Activated T-helper 17 cell treated with anti-CD3 and anti-CD28 coated beads, Interleukin-2, amount 50 U/mL, for 72 hours (primary cell): ENCODE measurements at regions not wholly inside any gene's neighbourhood (a gene's known extent, or its start where the extent isn't known, plus 50 kb on each side); places are given as distances from the start of the nearest gene placed in this dataset.

Experiments used
- ATAC-seq: fragments of 150-1000 bp; cut with Tn5 transposase; replicated peaks from 2 replicates; pipeline ENCODE4 v1.10.0; 2021; ENCODE audit warnings: mild to moderate bottlenecking, moderate library complexity
- H3K27ac Mint-ChIP-seq: one replicate; pipeline ENCODE4 v1.8.0; 2022; ENCODE audit warnings: mixed read lengths
- H3K27me3 Mint-ChIP-seq: one replicate; pipeline ENCODE4 v1.8.0; 2022; ENCODE audit warnings: mixed read lengths
- H3K36me3 Mint-ChIP-seq: one replicate; pipeline ENCODE4 v1.8.0; 2022; ENCODE audit warnings: low read depth, mild to moderate bottlenecking, mixed read lengths
- H3K4me1 Mint-ChIP-seq: one replicate; pipeline ENCODE4 v1.8.0; 2022; ENCODE audit warnings: mixed read lengths
- H3K4me3 Mint-ChIP-seq: one replicate; pipeline ENCODE4 v1.8.0; 2022; ENCODE audit warnings: mild to moderate bottlenecking, mixed read lengths
- H3K9me3 Mint-ChIP-seq: one replicate; pipeline ENCODE4 v1.8.0; 2022; ENCODE audit warnings: mixed read lengths

GRCh38 chr17:70872103-70872502, 702.8 kb downstream of the KCNJ2 start:
- H3K4me3 Mint-ChIP-seq = no peak overlapping the region
- H3K9me3 Mint-ChIP-seq = peaks cover 5% of the 10 kb centered on the region
- H3K4me1 Mint-ChIP-seq = no peaks in the 10 kb centered on the region
- no peak for ATAC-seq
- H3K27ac Mint-ChIP-seq = no peak overlapping the region
- no peaks in the 10 kb centered on the region for H3K27me3 Mint-ChIP-seq
- no peaks in the 10 kb centered on the region for H3K36me3 Mint-ChIP-seq

DNA sequence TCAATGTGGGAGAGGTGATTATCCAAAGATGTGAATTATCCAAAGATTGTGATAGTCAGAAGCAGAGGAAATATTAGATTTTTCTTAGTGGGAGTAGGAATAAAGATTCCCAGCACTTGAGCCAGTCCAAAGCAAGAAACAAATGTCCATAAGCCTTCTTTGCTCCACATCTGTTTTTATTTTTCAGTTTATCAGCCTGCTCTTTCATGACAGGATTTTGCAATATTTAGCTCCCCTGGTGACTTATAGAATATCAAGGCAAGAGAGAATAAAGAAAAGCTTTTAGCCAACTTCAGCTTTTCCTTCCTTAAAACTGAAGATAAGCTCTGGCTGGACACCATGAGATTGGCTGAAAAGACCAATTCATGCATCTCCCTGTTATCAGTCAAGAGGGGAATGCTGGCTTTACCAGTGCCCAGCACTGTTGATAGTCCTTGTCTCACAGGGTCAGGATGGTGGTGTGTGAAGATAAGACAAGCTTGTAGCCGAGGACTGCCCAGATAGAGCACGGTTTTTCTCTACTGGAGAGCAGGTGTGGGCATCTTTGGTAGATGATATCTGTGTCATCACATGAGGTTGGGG, 706.5 kb downstream of the KCNJ2 start:
- Mint-ChIP-seq H3K4me3 (no peak overlapping the region), H3K27me3 (no peaks in the 10 kb centered on the region), H3K4me1 (no peaks in the 10 kb centered on the region), H3K27ac (no peak overlapping the region), H3K36me3 (no peaks in the 10 kb centered on the region), H3K9me3 (peaks cover 5% of the 10 kb centered on the region)
- no peak for ATAC-seq

- no peak overlapping the region for H3K4me3 Mint-ChIP-seq
Observed at GRCh38 chr17:70878879-70879278, 709.5 kb downstream of the KCNJ2 start.

GRCh38 chr17:70879401-70879800, 710.1 kb downstream of the KCNJ2 start:
- no peaks in the 10 kb centered on the region for H3K4me1 Mint-ChIP-seq
- H3K27me3 Mint-ChIP-seq = no peaks in the 10 kb centered on the region
- H3K36me3 Mint-ChIP-seq = no peaks in the 10 kb centered on the region
- H3K9me3 Mint-ChIP-seq = no peaks in the 10 kb centered on the region
- ATAC-seq = no peak
- H3K27ac Mint-ChIP-seq = no peak overlapping the region
- H3K4me3 Mint-ChIP-seq = no peak overlapping the region

More at GRCh38 chr17:70878879-70879278, 709.5 kb downstream of the KCNJ2 start:
- Mint-ChIP-seq H3K9me3 (no peaks in the 10 kb centered on the region), H3K27ac (no peak overlapping the region), H3K4me1 (no peaks in the 10 kb centered on the region), H3K36me3 (no peaks in the 10 kb centered on the region), H3K27me3 (no peaks in the 10 kb centered on the region)
- no peak for ATAC-seq

GRCh38 chr17:70881093-70881492, 711.8 kb downstream of the KCNJ2 start:
- H3K9me3 Mint-ChIP-seq = no peaks in the 10 kb centered on the region
- ATAC-seq = no peak
- H3K4me1 Mint-ChIP-seq = no peaks in the 10 kb centered on the region
- no peaks in the 10 kb centered on the region for H3K27me3 Mint-ChIP-seq
- H3K4me3 Mint-ChIP-seq = no peak overlapping the region
- no peaks in the 10 kb centered on the region for H3K36me3 Mint-ChIP-seq
- no peak overlapping the region for H3K27ac Mint-ChIP-seq

DNA sequence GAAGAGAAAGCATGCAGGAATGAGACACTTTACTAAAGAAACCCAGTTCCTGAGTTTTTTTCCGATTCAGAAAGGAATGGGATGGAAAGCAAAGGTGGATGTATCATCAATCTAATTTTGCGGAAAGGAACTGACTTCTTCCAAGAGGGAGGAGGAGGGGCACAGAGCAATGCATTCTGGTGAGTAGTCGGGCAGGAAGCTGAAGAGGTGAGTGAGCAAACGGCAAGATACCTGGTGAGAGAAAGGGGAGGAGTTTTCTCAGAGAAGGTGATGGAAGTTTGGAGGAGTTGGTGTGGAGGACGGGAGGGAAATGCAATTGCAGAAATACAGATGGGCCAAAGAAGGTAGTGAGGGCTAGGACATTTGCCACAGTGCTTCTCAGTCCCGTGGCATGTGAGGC, 713.2 kb downstream of the KCNJ2 start:
- no peak overlapping the region for H3K4me3 Mint-ChIP-seq
- no peaks in the 10 kb centered on the region for H3K27me3 Mint-ChIP-seq
- no peaks in the 10 kb centered on the region for H3K4me1 Mint-ChIP-seq
- H3K9me3 Mint-ChIP-seq = no peaks in the 10 kb centered on the region
- no peaks in the 10 kb centered on the region for H3K36me3 Mint-ChIP-seq
- H3K27ac Mint-ChIP-seq = no peak overlapping the region
- ATAC-seq = no peak

DNA sequence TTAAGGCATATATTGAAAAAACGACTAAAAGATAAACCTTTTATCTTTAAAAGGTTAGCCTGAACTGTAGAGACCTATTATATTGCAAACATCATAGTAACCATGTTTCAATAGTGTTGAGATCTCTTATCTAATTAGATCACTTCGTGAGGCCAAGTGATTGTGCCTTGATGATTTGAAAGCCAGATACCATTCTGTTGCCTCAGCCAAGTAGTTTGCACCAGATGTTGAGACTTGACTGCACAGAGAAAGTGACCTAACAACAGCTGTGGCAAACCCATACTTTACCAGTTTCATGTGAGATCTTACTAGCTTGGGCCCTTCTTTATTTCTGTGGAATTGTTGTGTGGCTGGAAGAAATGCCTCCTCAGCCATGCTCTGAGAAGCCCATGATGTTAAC, 717.3 kb downstream of the KCNJ2 start:
- Mint-ChIP-seq H3K4me3 (no peak overlapping the region), H3K27ac (no peak overlapping the region), H3K4me1 (no peaks in the 10 kb centered on the region), H3K9me3 (no peaks in the 10 kb centered on the region), H3K36me3 (no peaks in the 10 kb centered on the region), H3K27me3 (no peaks in the 10 kb centered on the region)
- ATAC-seq = no peak

DNA sequence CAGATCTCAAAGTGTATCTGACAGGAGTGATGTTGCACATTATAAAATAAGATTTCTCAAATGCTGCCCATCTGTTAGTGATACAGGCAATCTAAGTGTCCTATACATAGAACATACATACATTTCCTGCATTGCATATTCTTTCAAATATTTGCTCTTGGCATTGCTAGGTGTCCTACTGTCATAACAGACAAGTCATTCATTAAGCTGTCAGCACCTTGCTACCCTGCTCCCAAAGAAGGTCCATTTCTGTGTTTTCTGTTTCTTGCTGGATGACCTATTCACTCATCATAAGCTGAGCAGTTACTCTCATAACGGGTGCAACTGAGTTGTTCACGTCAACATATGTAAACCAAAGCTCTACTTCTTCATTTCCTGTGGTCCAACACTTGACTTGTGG, 719.0 kb downstream of the KCNJ2 start:
- no peak overlapping the region for H3K27ac Mint-ChIP-seq
- ATAC-seq = no peak
- no peaks in the 10 kb centered on the region for H3K36me3 Mint-ChIP-seq
- H3K4me3 Mint-ChIP-seq = no peak overlapping the region
- H3K4me1 Mint-ChIP-seq = no peaks in the 10 kb centered on the region
- no peaks in the 10 kb centered on the region for H3K27me3 Mint-ChIP-seq
- peaks cover 2% of the 10 kb centered on the region for H3K9me3 Mint-ChIP-seq

- Mint-ChIP-seq H3K36me3 (no peaks in the 10 kb centered on the region), H3K27ac (no peak overlapping the region), H3K9me3 (peaks cover 4% of the 10 kb centered on the region), H3K4me1 (no peaks in the 10 kb centered on the region), H3K27me3 (no peaks in the 10 kb centered on the region), H3K4me3 (no peak overlapping the region)
- no peak for ATAC-seq
Observed at GRCh38 chr17:70891306-70891705, 722.0 kb downstream of the KCNJ2 start.

GRCh38 chr17:70892527-70892926, 723.2 kb downstream of the KCNJ2 start:
- H3K4me1 Mint-ChIP-seq = no peaks in the 10 kb centered on the region
- no peaks in the 10 kb centered on the region for H3K36me3 Mint-ChIP-seq
- H3K4me3 Mint-ChIP-seq = no peak overlapping the region
- no peak for ATAC-seq
- H3K9me3 Mint-ChIP-seq = peaks cover 4% of the 10 kb centered on the region
- H3K27me3 Mint-ChIP-seq = no peaks in the 10 kb centered on the region
- no peak overlapping the region for H3K27ac Mint-ChIP-seq

GRCh38 chr17:70896843-70897242, 727.5 kb downstream of the KCNJ2 start:
- H3K4me1 Mint-ChIP-seq = no peaks in the 10 kb centered on the region
- no peak overlapping the region for H3K4me3 Mint-ChIP-seq
- no peaks in the 10 kb centered on the region for H3K36me3 Mint-ChIP-seq
- no peak overlapping the region for H3K27ac Mint-ChIP-seq
- ATAC-seq = no peak
- H3K27me3 Mint-ChIP-seq = no peaks in the 10 kb centered on the region
- peaks cover 11% of the 10 kb centered on the region for H3K9me3 Mint-ChIP-seq

- Mint-ChIP-seq H3K9me3 (peaks cover 11% of the 10 kb centered on the region), H3K27me3 (no peaks in the 10 kb centered on the region), H3K4me1 (no peaks in the 10 kb centered on the region), H3K36me3 (no peaks in the 10 kb centered on the region), H3K27ac (no peak overlapping the region), H3K4me3 (no peak overlapping the region)
- ATAC-seq = no peak
Observed at GRCh38 chr17:70897446-70897845, 728.1 kb downstream of the KCNJ2 start.

GRCh38 chr17:70901870-70902269, 732.5 kb downstream of the KCNJ2 start:
- H3K36me3 Mint-ChIP-seq = no peaks in the 10 kb centered on the region
- no peaks in the 10 kb centered on the region for H3K4me1 Mint-ChIP-seq
- no peaks in the 10 kb centered on the region for H3K27me3 Mint-ChIP-seq
- H3K4me3 Mint-ChIP-seq = no peak overlapping the region
- no peak for ATAC-seq
- H3K27ac Mint-ChIP-seq = no peak overlapping the region
- peaks cover 11% of the 10 kb centered on the region for H3K9me3 Mint-ChIP-seq

DNA sequence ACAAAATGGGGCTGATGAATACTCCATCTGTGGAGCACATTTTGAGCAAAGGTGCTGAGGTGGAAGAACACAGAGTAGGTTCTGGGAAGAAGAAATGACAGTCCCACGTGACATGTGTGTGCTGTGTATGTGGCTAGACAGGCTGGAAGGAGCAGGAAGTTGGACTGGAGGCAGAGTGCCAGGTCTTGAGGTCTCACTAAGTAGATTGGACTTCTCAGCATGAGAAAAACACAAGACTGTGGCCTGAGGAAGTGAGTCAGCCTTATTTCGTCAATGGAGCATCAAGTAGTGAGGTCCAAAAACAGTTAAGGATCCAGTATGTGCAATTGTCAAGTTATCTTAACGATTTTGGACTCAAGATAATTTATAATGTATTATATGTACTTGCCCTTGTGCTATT, 736.5 kb downstream of the KCNJ2 start:
- Mint-ChIP-seq H3K4me3 (no peak overlapping the region), H3K9me3 (peaks cover 3% of the 10 kb centered on the region), H3K4me1 (no peaks in the 10 kb centered on the region), H3K27me3 (peaks cover 4% of the 10 kb centered on the region), H3K27ac (no peak overlapping the region), H3K36me3 (no peaks in the 10 kb centered on the region)
- no peak for ATAC-seq

DNA sequence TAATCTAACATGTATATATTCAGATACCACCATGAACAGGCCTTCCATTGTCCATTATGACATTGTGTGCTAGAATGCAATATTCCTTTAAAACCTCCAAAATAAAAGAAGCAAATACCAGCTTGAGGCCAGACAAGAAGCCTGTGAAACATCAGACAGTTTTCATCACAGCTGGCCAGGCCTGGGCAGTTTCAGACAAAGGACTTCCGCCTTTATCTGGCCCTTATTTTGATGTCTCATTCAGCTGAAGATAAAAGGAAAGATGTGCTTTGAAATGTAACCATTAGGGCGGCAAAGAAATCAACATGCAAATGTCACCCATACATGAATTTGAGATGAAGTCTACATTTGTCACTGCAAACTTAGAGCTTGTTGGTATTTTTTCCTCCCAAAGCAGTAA, 737.5 kb downstream of the KCNJ2 start:
- H3K36me3 Mint-ChIP-seq = no peaks in the 10 kb centered on the region
- H3K9me3 Mint-ChIP-seq = peaks cover 3% of the 10 kb centered on the region
- H3K4me1 Mint-ChIP-seq = no peaks in the 10 kb centered on the region
- no peak overlapping the region for H3K27ac Mint-ChIP-seq
- H3K27me3 Mint-ChIP-seq = peaks cover 4% of the 10 kb centered on the region
- no peak for ATAC-seq
- H3K4me3 Mint-ChIP-seq = no peak overlapping the region
